Astrocyte (in vitro differentiated cells and primary cell): ENCODE measurements at regions not wholly inside any gene's neighbourhood (a gene's known extent, or its start where the extent isn't known, plus 50 kb on each side); places are given as distances from the start of the nearest gene placed in this dataset.

Experiments used
- DNase-seq: peaks from one replicate; pipeline ENCODE4 v3.0.0-alpha.2; 2010; ENCODE audit warnings: low read depth
- FAIRE-seq: peaks from 2 replicates; lab custom pipeline; 2011; peaks lifted over from hg19 to GRCh38; lab: Jason Lieb, UNC
- H2AFZ ChIP-seq: 2 replicates; pipeline ENCODE4 v1.6.0; 2012; ENCODE audit warnings: low read depth, low read length, inconsistent platforms
- H3K27ac ChIP-seq: 2 replicates; pipeline ENCODE4 v1.5.1; 2011; ENCODE audit warnings: low read depth, low read length, inconsistent platforms
- H3K27me3 ChIP-seq: 2 replicates; pipeline ENCODE4 v1.6.0; 2011; ENCODE audit warnings: low read length, inconsistent platforms; ENCODE audit not compliant: insufficient read depth
- H3K36me3 ChIP-seq: 2 replicates; pipeline ENCODE4 v1.5.1; 2011; ENCODE audit warnings: low read length, inconsistent platforms; ENCODE audit not compliant: insufficient read depth
- H3K4me1 ChIP-seq: 2 replicates; pipeline ENCODE4 v1.5.1; 2011; ENCODE audit warnings: low read length, inconsistent platforms; ENCODE audit not compliant: insufficient read depth
- H3K4me2 ChIP-seq: 2 replicates; pipeline ENCODE4 v1.6.0; 2012; ENCODE audit warnings: low read length, inconsistent platforms
- H3K4me3 ChIP-seq: 2 replicates; pipeline ENCODE4 v1.5.1; 2011; ENCODE audit warnings: low read depth, mild to moderate bottlenecking, low read length, inconsistent platforms; ENCODE audit not compliant: insufficient read depth
- H3K79me2 ChIP-seq: 2 replicates; pipeline ENCODE4 v1.6.0; 2012; ENCODE audit warnings: mild to moderate bottlenecking, low read length, inconsistent platforms; ENCODE audit not compliant: insufficient read depth
- H3K9ac ChIP-seq: 2 replicates; pipeline ENCODE4 v1.6.0; 2012; ENCODE audit warnings: mild to moderate bottlenecking, low read length, inconsistent platforms
- H3K9me3 ChIP-seq: 2 replicates; pipeline ENCODE4 v1.5.1; 2012; ENCODE audit warnings: low read depth, mild to moderate bottlenecking, low read length, inconsistent platforms; ENCODE audit not compliant: insufficient read depth
- H4K20me1 ChIP-seq: 2 replicates; pipeline ENCODE4 v1.6.0; 2012; ENCODE audit warnings: low read length, inconsistent platforms; ENCODE audit not compliant: insufficient read depth
- H3K27ac Mint-ChIP-seq: one replicate; pipeline ENCODE4 v1.8.0; 2021; ENCODE audit warnings: mild to moderate bottlenecking, mixed read lengths; ENCODE audit not compliant: unreplicated experiment
- H3K27me3 Mint-ChIP-seq: one replicate; pipeline ENCODE4 v1.8.0; 2021; ENCODE audit warnings: low read depth, mixed read lengths; ENCODE audit not compliant: unreplicated experiment
- H3K36me3 Mint-ChIP-seq: one replicate; pipeline ENCODE4 v1.8.0; 2021; ENCODE audit warnings: low read depth, mixed read lengths; ENCODE audit not compliant: unreplicated experiment
- H3K4me1 Mint-ChIP-seq: one replicate; pipeline ENCODE4 v1.8.0; 2021; ENCODE audit warnings: low read depth, mixed read lengths; ENCODE audit not compliant: unreplicated experiment
- H3K4me3 Mint-ChIP-seq: one replicate; pipeline ENCODE4 v1.8.0; 2021; ENCODE audit warnings: mild to moderate bottlenecking, moderate library complexity, mixed read lengths; ENCODE audit not compliant: unreplicated experiment
- H3K9me3 Mint-ChIP-seq: one replicate; pipeline ENCODE4 v1.8.0; 2021; ENCODE audit warnings: mild to moderate bottlenecking, mixed read lengths; ENCODE audit not compliant: unreplicated experiment
- CTCF ChIP-seq: IDR thresholded peaks from 2 replicates; pipeline ENCODE4 v1.5.1; 2011; ENCODE audit warnings: low read depth, mild to moderate bottlenecking, inconsistent platforms, low read length, moderate library complexity; ENCODE audit not compliant: insufficient read depth
- EZH2 ChIP-seq: IDR thresholded peaks from 2 replicates; pipeline ENCODE4 v1.6.1; 2012; ENCODE audit warnings: mild to moderate bottlenecking, low read length, inconsistent platforms; ENCODE audit not compliant: insufficient read depth

GRCh38 chr1:170351366-170351946, 180.5 kb upstream of the GORAB start:
- Histone ChIP-seq H4K20me1 (no peaks in the 10 kb centered on the region), H3K4me3 (no peak overlapping the region), H3K4me2 (no peak overlapping the region), H3K27me3 (no peaks in the 10 kb centered on the region), H3K36me3 (no peaks in the 10 kb centered on the region), H2AFZ (no peak overlapping the region), H3K4me1 (no peaks in the 10 kb centered on the region), H3K9me3 (no peaks in the 10 kb centered on the region), H3K79me2 (no peaks in the 10 kb centered on the region), H3K27ac (no peak overlapping the region), H3K9ac (no peak overlapping the region)
- peak; percentile 43 for DNase-seq
- H3K4me1 Mint-ChIP-seq, result peaks cover 4% of the 10 kb centered on the region
- H3K36me3 Mint-ChIP-seq, result no peaks in the 10 kb centered on the region
- no peak overlapping the region for H3K4me3 Mint-ChIP-seq
- H3K27me3 Mint-ChIP-seq, result no peaks in the 10 kb centered on the region
- no peak overlapping the region for H3K27ac Mint-ChIP-seq
- FAIRE-seq, result no peak
- H3K9me3 Mint-ChIP-seq, result no peaks in the 10 kb centered on the region
- TF ChIP-seq CTCF (no peak), EZH2 (no peak)

GRCh38 chr1:170354246-170354645, 177.7 kb upstream of the GORAB start:
- TF ChIP-seq EZH2, result no peak
- no peak for TF ChIP-seq CTCF
- Mint-ChIP-seq H3K4me1 (peaks cover 2% of the 10 kb centered on the region), H3K9me3 (no peaks in the 10 kb centered on the region), H3K27ac (no peak overlapping the region), H3K4me3 (no peak overlapping the region), H3K36me3 (no peaks in the 10 kb centered on the region), H3K27me3 (no peaks in the 10 kb centered on the region)
- Histone ChIP-seq H2AFZ (no peak overlapping the region), H4K20me1 (no peaks in the 10 kb centered on the region), H3K4me2 (no peak overlapping the region), H3K27ac (no peak overlapping the region), H3K4me3 (no peak overlapping the region), H3K9me3 (no peaks in the 10 kb centered on the region), H3K9ac (no peak overlapping the region), H3K27me3 (no peaks in the 10 kb centered on the region), H3K4me1 (no peaks in the 10 kb centered on the region), H3K36me3 (no peaks in the 10 kb centered on the region), H3K79me2 (no peaks in the 10 kb centered on the region)
- DNase-seq (no peak), FAIRE-seq (no peak)

GRCh38 chr1:170354690-170355089, 177.3 kb upstream of the GORAB start:
- no peak for DNase-seq
- Mint-ChIP-seq H3K4me1 (peaks cover 2% of the 10 kb centered on the region), H3K4me3 (no peak overlapping the region), H3K27me3 (no peaks in the 10 kb centered on the region), H3K27ac (no peak overlapping the region), H3K9me3 (peaks cover 2% of the 10 kb centered on the region), H3K36me3 (no peaks in the 10 kb centered on the region)
- TF ChIP-seq EZH2, result no peak
- TF ChIP-seq CTCF, result no peak
- no peaks in the 10 kb centered on the region for H4K20me1 ChIP-seq
- FAIRE-seq, result no peak
- no peak overlapping the region for H3K27ac ChIP-seq
- no peaks in the 10 kb centered on the region for H3K9me3 ChIP-seq
- H3K9ac ChIP-seq, result no peak overlapping the region
- no peak overlapping the region for H3K4me3 ChIP-seq
- no peaks in the 10 kb centered on the region for H3K4me1 ChIP-seq
- H3K79me2 ChIP-seq, result no peaks in the 10 kb centered on the region
- no peak overlapping the region for H3K4me2 ChIP-seq
- H3K36me3 ChIP-seq, result no peaks in the 10 kb centered on the region
- no peaks in the 10 kb centered on the region for H3K27me3 ChIP-seq
- H2AFZ ChIP-seq, result no peak overlapping the region
